ENCODE measurements at regions not wholly inside any gene's neighbourhood (a gene's known extent, or its start where the extent isn't known, plus 50 kb on each side); places are given as distances from the start of the nearest gene placed in this dataset.

- no peak overlapping the region for H3K9ac ChIP-seq
- no peak overlapping the region for H3K4me3 ChIP-seq (ENCODE audit: low read depth, low read length)
- no peak overlapping the region for H3K4me2 ChIP-seq (ENCODE audit: low read length)
- H3K9me3 ChIP-seq (ENCODE audit: control insufficient read depth, low read length), result no peaks in the 10 kb centered on the region
- H3K79me2 ChIP-seq, result no peaks in the 10 kb centered on the region
- no peak for TF ChIP-seq CTCF (IDR thresholded peaks at IDR 0.05)
- H3K4me1 ChIP-seq, result no peaks in the 10 kb centered on the region
- H2AFZ ChIP-seq, result no peak overlapping the region
- no peak overlapping the region for H3K27ac ChIP-seq
- H3K36me3 ChIP-seq (ENCODE audit: control insufficient read depth, insufficient read depth, low read length), result no peaks in the 10 kb centered on the region
- H3K27me3 ChIP-seq (ENCODE audit: control insufficient read depth, insufficient read depth, low read length), result no peaks in the 10 kb centered on the region
These were observed 95.0 kb downstream of the FOXL1 start for GRCh38 chr16:86673090-86673955.

DNA sequence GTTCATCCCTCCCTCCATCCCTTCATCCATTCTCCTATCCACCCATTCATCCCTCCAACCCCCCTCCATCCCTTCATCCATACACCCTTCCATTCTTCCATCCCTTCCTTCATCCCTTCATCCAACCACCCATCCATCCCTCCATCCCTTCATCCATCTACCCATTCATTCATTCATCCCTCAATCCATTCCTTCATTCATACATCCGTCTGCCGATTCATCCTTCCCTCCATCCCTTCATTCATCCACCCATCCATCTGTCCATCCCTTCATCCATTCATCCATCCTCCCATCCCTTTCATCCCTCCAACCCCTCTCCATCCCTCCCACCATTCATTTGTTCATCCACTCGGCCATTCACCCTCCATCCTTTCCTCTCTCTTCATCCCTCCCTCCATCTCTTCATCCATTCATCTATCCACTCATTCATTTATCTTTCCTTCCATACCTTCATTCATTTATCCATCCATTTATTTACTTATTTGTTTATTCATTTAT lies 95.7 kb downstream of the FOXL1 start:
- no peaks in the 10 kb centered on the region for H3K9me3 ChIP-seq (ENCODE audit: control insufficient read depth, low read length)
- H3K36me3 ChIP-seq (ENCODE audit: control insufficient read depth, insufficient read depth, low read length), result no peaks in the 10 kb centered on the region
- H3K79me2 ChIP-seq, result no peaks in the 10 kb centered on the region
- H3K4me1 ChIP-seq, result no peaks in the 10 kb centered on the region
- no peak overlapping the region for H3K9ac ChIP-seq
- no peak overlapping the region for H3K27ac ChIP-seq
- H2AFZ ChIP-seq, result no peak overlapping the region
- H3K27me3 ChIP-seq (ENCODE audit: control insufficient read depth, insufficient read depth, low read length), result no peaks in the 10 kb centered on the region
- H3K4me2 ChIP-seq (ENCODE audit: low read length), result no peak overlapping the region
- TF ChIP-seq CTCF (IDR thresholded peaks at IDR 0.05), result no peak
- no peak overlapping the region for H3K4me3 ChIP-seq (ENCODE audit: low read depth, low read length)

DNA sequence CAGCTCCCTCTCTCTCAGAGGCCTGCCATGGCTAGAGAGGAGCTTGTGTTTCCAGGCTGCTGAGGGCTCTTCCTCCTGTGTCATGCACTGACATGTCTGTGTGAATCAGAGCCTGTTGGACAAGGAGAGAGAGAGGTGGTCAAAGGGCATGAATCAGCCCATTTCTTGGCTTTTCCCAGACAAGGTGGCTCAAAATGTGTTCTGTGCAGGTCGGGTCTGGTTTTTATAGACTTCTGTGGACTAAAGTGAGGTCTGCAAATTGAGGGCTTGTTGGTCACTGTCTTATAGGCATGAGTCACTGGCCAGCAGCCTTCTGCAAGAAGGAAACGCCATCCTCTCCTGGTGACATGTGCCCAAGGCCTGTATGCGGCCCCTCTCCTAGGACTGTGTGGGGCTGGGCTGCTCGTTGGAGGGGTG lies 97.9 kb downstream of the FOXL1 start:
- no peaks in the 10 kb centered on the region for H3K4me1 ChIP-seq
- H3K9me3 ChIP-seq (ENCODE audit: control insufficient read depth, low read length), result no peaks in the 10 kb centered on the region
- H3K27ac ChIP-seq, result no peak overlapping the region
- no peaks in the 10 kb centered on the region for H3K79me2 ChIP-seq
- no peaks in the 10 kb centered on the region for H3K36me3 ChIP-seq (ENCODE audit: control insufficient read depth, insufficient read depth, low read length)
- H3K27me3 ChIP-seq (ENCODE audit: control insufficient read depth, insufficient read depth, low read length), result no peaks in the 10 kb centered on the region
- no peak overlapping the region for H3K4me3 ChIP-seq (ENCODE audit: low read depth, low read length)
- TF ChIP-seq CTCF (IDR thresholded peaks at IDR 0.05), result no peak
- no peak overlapping the region for H3K4me2 ChIP-seq (ENCODE audit: low read length)
- no peak overlapping the region for H3K9ac ChIP-seq
- no peak overlapping the region for H2AFZ ChIP-seq

DNA sequence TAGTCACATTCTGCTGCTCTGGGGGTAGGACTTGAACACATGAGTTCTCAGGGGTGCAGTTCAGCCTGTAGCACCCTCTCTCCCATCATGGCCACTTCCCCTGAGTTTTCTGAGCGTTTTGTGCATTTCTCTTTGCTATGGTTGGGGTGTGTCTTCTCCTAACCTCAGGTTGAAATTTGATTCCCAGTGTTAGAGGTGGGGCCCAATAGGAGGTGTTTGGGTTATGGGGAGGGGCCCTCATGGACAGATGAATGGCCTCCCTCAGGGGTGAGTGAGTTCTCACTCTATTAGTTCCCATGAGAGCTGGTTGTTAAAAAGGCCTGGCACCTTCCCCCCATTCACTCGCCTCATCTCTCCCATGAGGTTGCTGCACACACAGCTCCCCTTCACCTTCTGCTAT lies 101.1 kb downstream of the FOXL1 start:
- no peak overlapping the region for H3K4me2 ChIP-seq (ENCODE audit: low read length)
- H3K36me3 ChIP-seq (ENCODE audit: control insufficient read depth, insufficient read depth, low read length), result no peaks in the 10 kb centered on the region
- TF ChIP-seq CTCF (IDR thresholded peaks at IDR 0.05), result no peak
- H3K9me3 ChIP-seq (ENCODE audit: control insufficient read depth, low read length), result no peaks in the 10 kb centered on the region
- no peak overlapping the region for H3K4me3 ChIP-seq (ENCODE audit: low read depth, low read length)
- no peak overlapping the region for H3K9ac ChIP-seq
- H3K27ac ChIP-seq, result no peak overlapping the region
- H3K79me2 ChIP-seq, result no peaks in the 10 kb centered on the region
- H3K27me3 ChIP-seq (ENCODE audit: control insufficient read depth, insufficient read depth, low read length), result no peaks in the 10 kb centered on the region
- H3K4me1 ChIP-seq, result no peaks in the 10 kb centered on the region
- no peak overlapping the region for H2AFZ ChIP-seq

DNA sequence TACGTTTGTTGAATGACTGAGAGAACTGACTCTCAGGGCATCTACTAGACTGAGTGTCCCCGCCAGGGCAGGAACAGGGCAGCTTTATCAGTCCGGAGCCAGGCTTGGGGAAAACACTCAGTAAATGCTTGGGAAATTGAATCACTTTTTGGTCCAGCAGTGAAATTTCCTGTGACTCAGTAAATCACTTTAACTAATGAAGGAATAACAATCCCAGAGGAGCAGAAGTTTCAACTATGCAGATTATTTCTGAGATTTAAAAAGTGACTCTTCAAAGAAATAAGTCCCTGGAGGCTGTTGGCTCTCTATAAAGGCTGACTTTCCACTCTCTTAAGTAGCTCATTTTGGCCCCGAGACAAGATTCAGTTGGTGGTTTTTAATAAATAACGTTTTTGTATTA lies 101.8 kb downstream of the FOXL1 start:
- no peak overlapping the region for H3K4me3 ChIP-seq (ENCODE audit: low read depth, low read length)
- no peak overlapping the region for H3K9ac ChIP-seq
- no peak overlapping the region for H3K27ac ChIP-seq

More for the DNA sequence above, 101.8 kb downstream of the FOXL1 start:
- H3K79me2 ChIP-seq, result no peaks in the 10 kb centered on the region
- H3K27me3 ChIP-seq (ENCODE audit: control insufficient read depth, insufficient read depth, low read length), result no peaks in the 10 kb centered on the region
- H3K9me3 ChIP-seq (ENCODE audit: control insufficient read depth, low read length), result no peaks in the 10 kb centered on the region
- no peak for TF ChIP-seq CTCF (IDR thresholded peaks at IDR 0.05)
- no peak overlapping the region for H3K4me2 ChIP-seq (ENCODE audit: low read length)
- no peaks in the 10 kb centered on the region for H3K36me3 ChIP-seq (ENCODE audit: control insufficient read depth, insufficient read depth, low read length)
- no peak overlapping the region for H2AFZ ChIP-seq
- H3K4me1 ChIP-seq, result no peaks in the 10 kb centered on the region
